ENCODE measurements at regions not wholly inside any gene's neighbourhood (a gene's known extent, or its start where the extent isn't known, plus 50 kb on each side); places are given as distances from the start of the nearest gene placed in this dataset.

DNA sequence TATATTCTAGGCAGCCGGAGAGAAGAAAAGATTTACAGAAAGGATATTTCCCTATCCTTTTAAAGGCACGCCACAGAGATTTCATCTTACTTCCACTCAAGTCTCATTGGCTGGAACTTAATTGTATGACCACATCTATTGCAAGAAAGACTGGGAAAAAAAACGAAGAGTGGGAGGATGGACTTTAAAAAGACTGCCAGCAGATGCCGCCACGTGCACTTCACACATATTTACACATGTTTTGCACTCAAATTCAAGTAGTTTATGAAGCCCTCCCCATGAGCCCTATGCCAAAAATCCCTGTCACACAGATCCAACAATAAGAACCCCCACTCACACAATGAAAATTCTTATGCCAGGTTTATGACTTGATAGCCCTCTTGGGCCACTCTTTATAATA, 138.5 kb upstream of the TYRP1 start:
- Mint-ChIP-seq H3K9me3 (peaks cover 9% of the 10 kb centered on the region), H3K4me3 (no peak overlapping the region), H3K4me1 (ENCODE audit: low read depth) (no peaks in the 10 kb centered on the region), H3K27ac (no peak overlapping the region), H3K27me3 (no peaks in the 10 kb centered on the region), H3K36me3 (ENCODE audit: low read depth) (no peaks in the 10 kb centered on the region)
- no peak for TF ChIP-seq CTCF (IDR thresholded peaks at IDR 0.05)
- no peak for ATAC-seq
- intact Hi-C loops (cut with micrococcal nuclease): no loop called here
- ChIA-PET POLR2A (no interaction called here), CTCF (no interaction called here)
- DNase-seq: no peak

- Mint-ChIP-seq H3K27me3 (no peaks in the 10 kb centered on the region), H3K27ac (no peak overlapping the region), H3K4me1 (ENCODE audit: low read depth) (no peaks in the 10 kb centered on the region), H3K4me3 (no peak overlapping the region), H3K9me3 (peaks cover 12% of the 10 kb centered on the region), H3K36me3 (ENCODE audit: low read depth) (no peaks in the 10 kb centered on the region)
- POLR2A ChIA-PET: no interaction called here
- ATAC-seq: no peak
- CTCF ChIA-PET: no interaction called here
- intact Hi-C loops (cut with micrococcal nuclease): no loop called here
- DNase-seq: no peak
- no peak for TF ChIP-seq CTCF (IDR thresholded peaks at IDR 0.05)
Observed at GRCh38 chr9:12566404-12567090, 126.6 kb upstream of the TYRP1 start.

- H3K4me3 Mint-ChIP-seq: no peak overlapping the region
- no peak for ATAC-seq
- no peak for DNase-seq
- ChIA-PET CTCF (no interaction called here), POLR2A (no interaction called here)
- intact Hi-C loops (cut with micrococcal nuclease): no loop called here
- H3K27me3 Mint-ChIP-seq: no peaks in the 10 kb centered on the region
- peaks cover 14% of the 10 kb centered on the region for H3K9me3 Mint-ChIP-seq
- H3K36me3 Mint-ChIP-seq (ENCODE audit: low read depth): no peaks in the 10 kb centered on the region
- no peak overlapping the region for H3K27ac Mint-ChIP-seq
- no peak for TF ChIP-seq CTCF (IDR thresholded peaks at IDR 0.05)
- no peaks in the 10 kb centered on the region for H3K4me1 Mint-ChIP-seq (ENCODE audit: low read depth)
Observed at GRCh38 chr9:12584656-12585522, 108.3 kb upstream of the TYRP1 start.

GRCh38 chr9:12595400-12595799, 97.8 kb upstream of the TYRP1 start:
- DNase-seq: no peak
- CTCF ChIA-PET: no interaction called here
- H3K27ac Mint-ChIP-seq: no peak overlapping the region

More at GRCh38 chr9:12595400-12595799, 97.8 kb upstream of the TYRP1 start:
- Mint-ChIP-seq H3K4me1 (ENCODE audit: low read depth) (no peaks in the 10 kb centered on the region), H3K36me3 (ENCODE audit: low read depth) (no peaks in the 10 kb centered on the region), H3K9me3 (peaks cover 3% of the 10 kb centered on the region), H3K27me3 (no peaks in the 10 kb centered on the region), H3K4me3 (no peak overlapping the region)
- no peak for ATAC-seq
- intact Hi-C loops (cut with micrococcal nuclease): no loop called here
- no peak for TF ChIP-seq CTCF (IDR thresholded peaks at IDR 0.05)
- POLR2A ChIA-PET: no interaction called here

Data from activated CD8-positive, alpha-beta T cell treated with anti-CD3 and anti-CD28 coated beads for 36 hours (primary cell).